ENCODE measurements at regions not wholly inside any gene's neighbourhood (a gene's known extent, or its start where the extent isn't known, plus 50 kb on each side); places are given as distances from the start of the nearest gene placed in this dataset.

- H2BK15ac ChIP-seq (ENCODE audit: low read depth, low read length), result no peak overlapping the region
- H3K4me2 ChIP-seq (ENCODE audit: low read depth, low read length), result no peak overlapping the region
- H3K27me3 ChIP-seq (ENCODE audit: control insufficient read depth, insufficient read depth, low read length), result no peaks in the 10 kb centered on the region
- H4K8ac ChIP-seq (ENCODE audit: low read depth in 2 of 2, low read length in 2 of 2), result no peak overlapping the region
- no peak overlapping the region for H2BK120ac ChIP-seq (ENCODE audit: low read depth, low read length)
- H4K5ac ChIP-seq (ENCODE audit: low read depth, low read length), result no peak overlapping the region
- no peak overlapping the region for H2BK5ac ChIP-seq (ENCODE audit: low read depth, low read length, poor library complexity, severe bottlenecking)
- H3K56ac ChIP-seq (ENCODE audit: extremely low read depth, insufficient read depth, low read length), result no peak overlapping the region
- H3K9ac ChIP-seq (ENCODE audit: low read depth, low read length), result no peak overlapping the region
- H3K4me3 ChIP-seq (ENCODE audit: insufficient read depth, low read depth, low read length), result no peak overlapping the region
- H3K4me1 ChIP-seq (ENCODE audit: control insufficient read depth, insufficient read depth, low read length), result no peaks in the 10 kb centered on the region
- POLR2A ChIA-PET (ENCODE audit: unreplicated experiment), result no interaction called here
- H3K9me3 ChIP-seq (ENCODE audit: control insufficient read depth, insufficient read depth, low read length), result peaks cover 21% of the 10 kb centered on the region
- H4K91ac ChIP-seq (ENCODE audit: insufficient read depth, low read depth, low read length), result no peak overlapping the region
- H4K20me1 ChIP-seq (ENCODE audit: insufficient read depth, low read length), result no peaks in the 10 kb centered on the region
- dilution Hi-C loops (cut with HindIII; ENCODE audit: low sequenced_read_pairs, unreplicated experiment) (no loop called here), intact Hi-C loops (cut with micrococcal nuclease) (no loop called here), in situ Hi-C loops (cut with MboI; ENCODE audit: low sequenced_read_pairs) (no loop called here)
- H3K18ac ChIP-seq (ENCODE audit: low read depth, low read length), result no peak overlapping the region
- H2AK9ac ChIP-seq (replicated peaks; ENCODE audit: low read depth, low read length, poor library complexity), result no peak overlapping the region
- TF ChIP-seq, protein P1, sequence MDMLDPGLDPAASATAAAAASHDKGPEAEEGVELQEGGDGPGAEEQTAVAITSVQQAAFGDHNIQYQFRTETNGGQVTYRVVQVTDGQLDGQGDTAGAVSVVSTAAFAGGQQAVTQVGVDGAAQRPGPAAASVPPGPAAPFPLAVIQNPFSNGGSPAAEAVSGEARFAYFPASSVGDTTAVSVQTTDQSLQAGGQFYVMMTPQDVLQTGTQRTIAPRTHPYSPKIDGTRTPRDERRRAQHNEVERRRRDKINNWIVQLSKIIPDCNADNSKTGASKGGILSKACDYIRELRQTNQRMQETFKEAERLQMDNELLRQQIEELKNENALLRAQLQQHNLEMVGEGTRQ (IDR thresholded peaks at IDR 0.05; ENCODE audit: low read depth, low read length), result no peak
- TF ChIP-seq BHLHE40 (IDR thresholded peaks at IDR 0.05; ENCODE audit: low read depth, low read length), result no peak
- TF ChIP-seq CEBPB (IDR thresholded peaks at IDR 0.05; ENCODE audit: low read depth, low read length), result no peak
- TF ChIP-seq MXI1 (IDR thresholded peaks at IDR 0.05; ENCODE audit: borderline replicate concordance, low read depth, low read length), result no peak
- TF ChIP-seq FOS (IDR thresholded peaks at IDR 0.05; ENCODE audit: low read depth, low read length), result no peak
- TF ChIP-seq, protein P2, sequence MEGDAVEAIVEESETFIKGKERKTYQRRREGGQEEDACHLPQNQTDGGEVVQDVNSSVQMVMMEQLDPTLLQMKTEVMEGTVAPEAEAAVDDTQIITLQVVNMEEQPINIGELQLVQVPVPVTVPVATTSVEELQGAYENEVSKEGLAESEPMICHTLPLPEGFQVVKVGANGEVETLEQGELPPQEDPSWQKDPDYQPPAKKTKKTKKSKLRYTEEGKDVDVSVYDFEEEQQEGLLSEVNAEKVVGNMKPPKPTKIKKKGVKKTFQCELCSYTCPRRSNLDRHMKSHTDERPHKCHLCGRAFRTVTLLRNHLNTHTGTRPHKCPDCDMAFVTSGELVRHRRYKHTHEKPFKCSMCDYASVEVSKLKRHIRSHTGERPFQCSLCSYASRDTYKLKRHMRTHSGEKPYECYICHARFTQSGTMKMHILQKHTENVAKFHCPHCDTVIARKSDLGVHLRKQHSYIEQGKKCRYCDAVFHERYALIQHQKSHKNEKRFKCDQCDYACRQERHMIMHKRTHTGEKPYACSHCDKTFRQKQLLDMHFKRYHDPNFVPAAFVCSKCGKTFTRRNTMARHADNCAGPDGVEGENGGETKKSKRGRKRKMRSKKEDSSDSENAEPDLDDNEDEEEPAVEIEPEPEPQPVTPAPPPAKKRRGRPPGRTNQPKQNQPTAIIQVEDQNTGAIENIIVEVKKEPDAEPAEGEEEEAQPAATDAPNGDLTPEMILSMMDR (conservative IDR thresholded peaks at IDR 0.05; ENCODE audit: low read depth, low read length), result no peak
- no peak for TF ChIP-seq NFE2L2 (IDR thresholded peaks at IDR 0.05; ENCODE audit: low read depth, low read length)
- TF ChIP-seq SMC3 (IDR thresholded peaks at IDR 0.05; ENCODE audit: low read depth, low read length), result no peak
- no peak for TF ChIP-seq RCOR1 (IDR thresholded peaks at IDR 0.05; ENCODE audit: insufficient replicate concordance, low read length)
- no peak for TF ChIP-seq CHD1 (IDR thresholded peaks at IDR 0.05; ENCODE audit: low read depth, low read length)
- CTCF ChIA-PET, result no interaction called here
- DNase-seq, result no peak
- no peak overlapping the region for H3K27ac ChIP-seq (ENCODE audit: insufficient read depth, low read length)
- H3K14ac ChIP-seq (replicated peaks; ENCODE audit: low read depth, low read length), result no peak overlapping the region
- BruUV-seq (replicated peaks), result no TSS peak
- no peak overlapping the region for H3K23ac ChIP-seq (ENCODE audit: low read depth, low read length)
- H2AK5ac ChIP-seq (ENCODE audit: low read depth, low read length), result no peak overlapping the region
- no peaks in the 10 kb centered on the region for H3K36me3 ChIP-seq (ENCODE audit: control insufficient read depth, insufficient read depth, low read length)
- H3K79me1 ChIP-seq (ENCODE audit: low read depth in 1 of 2, low read length in 2 of 2), result no peaks in the 10 kb centered on the region
- no peak overlapping the region for H2BK20ac ChIP-seq (ENCODE audit: low read depth, low read length)
- H3K9me1 ChIP-seq (ENCODE audit: insufficient read depth, low read length), result no peaks in the 10 kb centered on the region
- 46% methylated on average over 3 of the region's 3 CpGs; no CpG with 5 or more reads in 1 of the 2 experiments for WGBS, 2 experiments (ENCODE audit: extremely low coverage in 2 of 2, insufficient read length in 1 of 2)
- ATAC-seq (ENCODE audit: low read depth), result no peak
- H2AFZ ChIP-seq (replicated peaks; ENCODE audit: low read length, poor library complexity), result no peak overlapping the region
- no peak overlapping the region for H3K4ac ChIP-seq (ENCODE audit: low read depth, low read length)
Measured at GRCh38 chr16:5488581-5488980, 391.0 kb upstream of the EEF2KMT start.
